Right lobe of liver (tissue), 6 donors: ENCODE measurements at regions not wholly inside any gene's neighbourhood (a gene's known extent, or its start where the extent isn't known, plus 50 kb on each side); places are given as distances from the start of the nearest gene placed in this dataset.

Source experiments
- ATAC-seq, 4 donors: fragments of 200-7000 bp; cut with Tn5 transposase; one replicate each; pipeline ENCODE4 v1.9.1; 2020; ENCODE audit warnings: mild to moderate bottlenecking in 4 of 4, moderate library complexity in 4 of 4
- DNase-seq, 3 donors: peaks; one replicate each; pipeline ENCODE4 v3.0.0-alpha.2; 2020
- H3K27ac ChIP-seq, 3 donors: fragments of 200-600 bp; one replicate each; pipeline ENCODE4 v1.8.0; 2022
- H3K27me3 ChIP-seq, 2 donors: fragments of 200-600 bp; one replicate each; pipeline ENCODE4 v1.8.0; 2022
- H3K36me3 ChIP-seq, 4 donors: fragments of 200-600 bp; sonication (generic) in 1 of 4; one replicate each; pipeline versions ENCODE4 v1.5.1 to v1.8.0; 2017 to 2022; ENCODE audit warnings: control low read depth in 1 of 4
- H3K4me1 ChIP-seq, 4 donors: fragments of 200-600 bp; sonication (generic) in 1 of 4; one replicate each; pipeline versions ENCODE4 v1.5.1 to v1.8.0; 2017 to 2022; ENCODE audit warnings: control low read depth in 1 of 4
- H3K4me3 ChIP-seq, 3 donors: fragments of 200-600 bp; one replicate each; pipeline ENCODE4 v1.8.0; 2022
- H3K9me3 ChIP-seq, 4 donors: fragments of 200-600 bp; sonication (generic) in 1 of 4; one replicate each; pipeline versions ENCODE4 v1.5.1 to v1.8.0; 2017 to 2022; ENCODE audit warnings: control low read depth in 1 of 4
- POLR2A ChIP-seq: fragments of 450-650 bp; IDR thresholded peaks from one replicate; pipeline ENCODE4 v1.6.1; 2017; ENCODE audit warnings: antibody characterized with exemption, mild to moderate bottlenecking
- WGBS: methylation state at CpG from one replicate; pipeline ENCODE4 v1.1.6; 2018; ENCODE audit warnings: low coverage, low lambda C conversion rate; ENCODE audit not compliant: insufficient coverage; ENCODE audit errors: missing lambda C conversion rate; 5-methylcytosine and 5-hydroxymethylcytosine counted together
- intact Hi-C, 2 donors: fragments of 100-400 bp; cut with DNase I; formaldehyde crosslinking; loops; one replicate each; pipeline versions ENCODE4 v1.11.2 to v1.14.1; 2022
- TF ChIP-seq, protein P1 (sequence below), 4 donors: fragments of 200-600 bp in 3 of 4; fragments of 450-650 bp in 1 of 4; IDR thresholded peaks; one replicate each; pipeline versions ENCODE4 v1.5.1 to v1.8.0; 2016 to 2022; ENCODE audit warnings: antibody characterized with exemption in 4 of 4, mild to moderate bottlenecking in 2 of 4
- donor health status: DM: no; HTN: yes; CAD: no.
- donor health status: DM: no; HTN: no; CAD: no.
- donor health status: DM: no; HTN: no; CAD: no.
- donor health status: DM: no; HTN: yes; CAD: no.
- donor health status: DM: no; HTN: yes; CAD: no.

- H3K36me3 ChIP-seq = no peaks in the 10 kb centered on the region
- TF ChIP-seq POLR2A = no peak
- TF ChIP-seq, protein P1, sequence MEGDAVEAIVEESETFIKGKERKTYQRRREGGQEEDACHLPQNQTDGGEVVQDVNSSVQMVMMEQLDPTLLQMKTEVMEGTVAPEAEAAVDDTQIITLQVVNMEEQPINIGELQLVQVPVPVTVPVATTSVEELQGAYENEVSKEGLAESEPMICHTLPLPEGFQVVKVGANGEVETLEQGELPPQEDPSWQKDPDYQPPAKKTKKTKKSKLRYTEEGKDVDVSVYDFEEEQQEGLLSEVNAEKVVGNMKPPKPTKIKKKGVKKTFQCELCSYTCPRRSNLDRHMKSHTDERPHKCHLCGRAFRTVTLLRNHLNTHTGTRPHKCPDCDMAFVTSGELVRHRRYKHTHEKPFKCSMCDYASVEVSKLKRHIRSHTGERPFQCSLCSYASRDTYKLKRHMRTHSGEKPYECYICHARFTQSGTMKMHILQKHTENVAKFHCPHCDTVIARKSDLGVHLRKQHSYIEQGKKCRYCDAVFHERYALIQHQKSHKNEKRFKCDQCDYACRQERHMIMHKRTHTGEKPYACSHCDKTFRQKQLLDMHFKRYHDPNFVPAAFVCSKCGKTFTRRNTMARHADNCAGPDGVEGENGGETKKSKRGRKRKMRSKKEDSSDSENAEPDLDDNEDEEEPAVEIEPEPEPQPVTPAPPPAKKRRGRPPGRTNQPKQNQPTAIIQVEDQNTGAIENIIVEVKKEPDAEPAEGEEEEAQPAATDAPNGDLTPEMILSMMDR (IDR thresholded peaks at IDR 0.05) = no peak
- no peaks in the 10 kb centered on the region for H3K4me1 ChIP-seq
- H3K27ac ChIP-seq = no peak overlapping the region
- no peaks in the 10 kb centered on the region for H3K9me3 ChIP-seq
- WGBS = 50% methylated on average over 1 of the region's 9 CpGs
- ATAC-seq (peak in 1 of 4 donors; percentile 13), DNase-seq (no peak)
- no peaks in the 10 kb centered on the region for H3K27me3 ChIP-seq
- intact Hi-C loops = no loop called here
- no peak overlapping the region for H3K4me3 ChIP-seq
These were observed 331.4 kb downstream of the USP25 start for GRCh38 chr21:16061194-16061593.

- WGBS = 79% methylated on average over 9 of the region's 9 CpGs
- H3K27me3 ChIP-seq = no peaks in the 10 kb centered on the region
- H3K4me3 ChIP-seq = no peak overlapping the region
- DNase-seq = no peak
- no peaks in the 10 kb centered on the region for H3K4me1 ChIP-seq
- no peak for TF ChIP-seq POLR2A
- TF ChIP-seq, protein P1 (IDR thresholded peaks at IDR 0.05) = no peak
- intact Hi-C loops = no loop called here
- H3K9me3 ChIP-seq = no peaks in the 10 kb centered on the region
- ATAC-seq = no peak
- no peaks in the 10 kb centered on the region for H3K36me3 ChIP-seq
- no peak overlapping the region for H3K27ac ChIP-seq
These were observed 339.7 kb downstream of the USP25 start for GRCh38 chr21:16069178-16070112.

- Histone ChIP-seq H3K36me3 (no peaks in the 10 kb centered on the region), H3K27ac (no peak overlapping the region), H3K4me1 (no peaks in the 10 kb centered on the region), H3K4me3 (no peak overlapping the region), H3K27me3 (no peaks in the 10 kb centered on the region), H3K9me3 (no peaks in the 10 kb centered on the region)
- ATAC-seq (no peak), DNase-seq (no peak)
- TF ChIP-seq POLR2A = no peak
- TF ChIP-seq, protein P1 (IDR thresholded peaks at IDR 0.05) = no peak
- intact Hi-C loops = no loop called here
- 77% methylated on average over 7 of the region's 7 CpGs for WGBS
These were observed 340.4 kb downstream of the USP25 start for GRCh38 chr21:16070207-16070651.

DNA sequence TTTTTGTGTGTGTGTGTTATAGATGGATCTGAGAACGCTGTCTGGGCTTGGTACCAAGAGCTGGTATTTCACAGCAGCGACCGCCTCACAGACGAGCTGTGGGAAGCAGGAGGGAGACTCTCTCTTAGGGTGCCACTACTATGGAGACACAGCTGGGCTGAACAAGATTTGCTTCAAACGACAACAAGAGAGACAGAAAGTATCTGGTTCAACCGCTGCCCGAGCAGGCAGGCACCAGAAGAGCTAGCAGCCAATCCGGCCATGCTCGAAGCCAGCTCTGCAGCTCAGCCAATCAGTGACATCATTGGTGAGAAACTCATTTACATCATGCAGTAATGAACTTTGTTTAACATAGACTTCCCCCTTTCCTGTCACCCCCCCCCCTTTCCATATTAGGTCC is 341.3 kb downstream of the USP25 start:
- no peak for DNase-seq
- intact Hi-C loops = no loop called here
- TF ChIP-seq, protein P1 (IDR thresholded peaks at IDR 0.05) = no peak
- no peak for TF ChIP-seq POLR2A
- no peak overlapping the region for H3K4me3 ChIP-seq
- H3K9me3 ChIP-seq = no peaks in the 10 kb centered on the region
- WGBS = 78% methylated on average over 4 of the region's 9 CpGs
- no peak for ATAC-seq
- no peaks in the 10 kb centered on the region for H3K36me3 ChIP-seq
- H3K27me3 ChIP-seq = no peaks in the 10 kb centered on the region
- H3K27ac ChIP-seq = no peak overlapping the region
- H3K4me1 ChIP-seq = no peaks in the 10 kb centered on the region
